SJCRH30 (cell line): ENCODE measurements at regions not wholly inside any gene's neighbourhood (a gene's known extent, or its start where the extent isn't known, plus 50 kb on each side); places are given as distances from the start of the nearest gene placed in this dataset.
A peak's percentile ranks its signal among the peaks of the same experiment; 100 is the strongest.

ENCODE experiments used
- DNase-seq, 2 experiments: peaks; one replicate each; pipeline ENCODE4 v3.0.0-alpha.2; 2015 to 2020
- H3K27ac ChIP-seq: fragments of 250-450 bp; sonication (Bioruptor Pico); 2 replicates; pipeline ENCODE4 v1.5.1; 2020; ENCODE audit warnings: mild to moderate bottlenecking, moderate library complexity
- H3K27me3 ChIP-seq: fragments of 250-450 bp; sonication (Bioruptor Pico); 2 replicates; pipeline ENCODE4 v1.5.1; 2020; ENCODE audit warnings: mild to moderate bottlenecking, moderate library complexity
- H3K36me3 ChIP-seq: fragments of 250-450 bp; sonication (Bioruptor Pico); 2 replicates; pipeline ENCODE4 v1.5.1; 2020; ENCODE audit warnings: mild to moderate bottlenecking, moderate library complexity
- H3K4me1 ChIP-seq: fragments of 250-450 bp; sonication (Bioruptor Pico); 2 replicates; pipeline ENCODE4 v1.5.1; 2020; ENCODE audit warnings: mild to moderate bottlenecking, moderate library complexity
- H3K4me3 ChIP-seq: fragments of 250-450 bp; sonication (Bioruptor Pico); 2 replicates; pipeline ENCODE4 v1.5.1; 2020; ENCODE audit warnings: mild to moderate bottlenecking, moderate library complexity
- H3K9me3 ChIP-seq: fragments of 250-450 bp; sonication (Bioruptor Pico); replicated peaks from 2 replicates; pipeline ENCODE4 v1.5.1; 2020; ENCODE audit warnings: mild to moderate bottlenecking, moderate library complexity

GRCh38 chr14:101075801-101076413 lies 172.4 kb upstream of the RTL1 start:
- H3K27ac ChIP-seq = peak overlapping the region; percentile 52

GRCh38 chr14:101076451-101077198 lies 173.1 kb upstream of the RTL1 start:
- peak; percentile 41 to 62 for DNase-seq
- peak overlapping the region; percentile 52 for H3K27ac ChIP-seq
- peak overlapping the region; percentile 38 for H3K4me3 ChIP-seq
- no peaks in the 10 kb centered on the region for H3K9me3 ChIP-seq
- peaks cover 7% of the 10 kb centered on the region for H3K36me3 ChIP-seq
- H3K4me1 ChIP-seq = peaks cover 27% of the 10 kb centered on the region
- H3K27me3 ChIP-seq = no peaks in the 10 kb centered on the region

More at GRCh38 chr14:101075801-101076413, 172.4 kb upstream of the RTL1 start:
- Histone ChIP-seq H3K4me1 (peaks cover 27% of the 10 kb centered on the region), H3K4me3 (peak overlapping the region; percentile 38), H3K27me3 (no peaks in the 10 kb centered on the region), H3K9me3 (no peaks in the 10 kb centered on the region), H3K36me3 (peaks cover 10% of the 10 kb centered on the region)
- peak; percentile 65 to 75 for DNase-seq

GRCh38 chr14:101077481-101078074 lies 174.1 kb upstream of the RTL1 start:
- Histone ChIP-seq H3K9me3 (no peaks in the 10 kb centered on the region), H3K27ac (no peak overlapping the region; the same call in 1 of the 2 replicates), H3K4me3 (peak overlapping the region; percentile 38), H3K36me3 (peaks cover under 1% of the 10 kb centered on the region; the same call in 1 of the 2 replicates), H3K4me1 (peaks cover 25% of the 10 kb centered on the region), H3K27me3 (no peaks in the 10 kb centered on the region)
- DNase-seq = peak; percentile 80 to 83

- Histone ChIP-seq H3K4me1 (peaks cover 17% of the 10 kb centered on the region), H3K27ac (no peak overlapping the region), H3K36me3 (no peaks in the 10 kb centered on the region), H3K9me3 (no peaks in the 10 kb centered on the region), H3K4me3 (no peak overlapping the region), H3K27me3 (no peaks in the 10 kb centered on the region)
- DNase-seq = no peak
Measured at GRCh38 chr14:101078170-101078891, 174.8 kb upstream of the RTL1 start.

DNA sequence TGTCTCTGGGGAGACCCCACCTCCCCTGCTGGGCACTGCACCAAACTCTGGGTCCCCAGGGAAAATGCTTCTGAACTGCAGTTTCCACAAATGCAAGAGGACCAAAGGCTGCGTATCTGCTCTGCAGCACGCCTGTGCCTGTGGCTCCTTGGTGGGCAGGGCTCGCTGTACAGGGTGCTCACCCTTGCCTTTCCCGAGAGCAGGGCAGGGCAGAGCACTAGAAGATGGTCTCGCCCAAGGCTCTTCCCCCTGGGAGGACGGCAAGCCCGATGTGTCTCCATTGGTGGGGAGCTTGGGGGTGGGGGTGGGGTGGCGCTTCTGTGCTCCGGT lies 175.3 kb upstream of the RTL1 start:
- Histone ChIP-seq H3K9me3 (no peaks in the 10 kb centered on the region), H3K36me3 (no peaks in the 10 kb centered on the region), H3K4me1 (peaks cover 14% of the 10 kb centered on the region; the same call in 1 of the 2 replicates), H3K27me3 (no peaks in the 10 kb centered on the region), H3K27ac (no peak overlapping the region), H3K4me3 (no peak overlapping the region)
- DNase-seq = no peak

DNA sequence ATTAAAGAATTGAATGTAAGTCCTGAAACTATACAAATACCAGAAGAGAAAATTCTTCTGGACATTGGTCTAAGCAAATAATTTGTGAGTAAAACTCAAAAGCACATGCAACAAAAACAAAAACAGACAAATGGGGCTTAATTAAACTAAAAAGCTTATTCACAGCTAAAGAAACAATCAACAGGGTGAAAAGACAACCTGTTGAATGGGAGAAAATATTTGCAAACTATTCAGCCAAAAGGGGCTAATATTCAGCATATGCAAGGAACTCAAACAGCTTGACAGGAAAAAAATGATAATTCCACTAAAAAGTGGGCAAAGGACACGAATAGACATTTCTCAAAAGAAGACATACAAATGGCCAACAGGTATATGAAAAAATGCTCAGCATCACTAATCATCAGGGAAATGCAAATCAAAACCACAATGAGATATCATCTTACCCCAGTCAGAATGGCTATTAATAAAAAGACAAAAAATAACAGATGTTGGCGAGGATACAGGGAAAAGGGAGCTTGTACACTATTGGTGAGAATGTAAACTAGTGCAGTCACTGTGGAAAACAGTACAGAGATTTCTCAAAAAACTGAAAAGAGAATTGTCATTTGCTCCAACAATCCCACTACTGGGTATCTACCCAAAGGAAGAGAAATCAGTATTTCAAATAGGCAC lies 177.5 kb upstream of the RTL1 start:
- no peak for DNase-seq
- Histone ChIP-seq H3K4me3 (no peak overlapping the region), H3K36me3 (no peaks in the 10 kb centered on the region), H3K27ac (no peak overlapping the region), H3K9me3 (no peaks in the 10 kb centered on the region), H3K27me3 (no peaks in the 10 kb centered on the region), H3K4me1 (peaks cover 10% of the 10 kb centered on the region; the same call in 1 of the 2 replicates)

DNA sequence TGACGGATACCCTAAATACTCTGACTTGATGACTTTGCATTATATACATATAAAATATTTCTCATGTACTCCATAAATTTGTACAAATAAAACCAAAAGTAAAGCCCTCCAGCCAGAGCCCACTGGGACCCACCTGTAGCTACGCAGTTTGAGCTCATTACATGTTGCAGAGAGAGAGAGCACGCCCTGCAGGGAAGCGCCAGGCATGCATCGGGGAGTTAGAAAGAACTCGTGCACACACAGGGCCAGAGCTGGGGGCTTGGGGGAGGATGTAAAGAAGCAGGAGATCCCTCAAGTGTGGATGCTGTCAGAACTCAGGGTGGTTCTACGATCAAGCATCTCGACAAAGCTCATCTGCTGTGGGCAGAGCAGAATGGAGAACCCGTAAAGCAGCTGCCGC lies 178.5 kb upstream of the RTL1 start:
- peaks cover under 1% of the 10 kb centered on the region; the same call in 1 of the 2 replicates for H3K4me1 ChIP-seq
- no peaks in the 10 kb centered on the region for H3K27me3 ChIP-seq
- H3K9me3 ChIP-seq = no peaks in the 10 kb centered on the region
- no peak overlapping the region for H3K27ac ChIP-seq
- no peaks in the 10 kb centered on the region for H3K36me3 ChIP-seq
- H3K4me3 ChIP-seq = no peak overlapping the region
- DNase-seq = no peak

- Histone ChIP-seq H3K4me3 (no peak overlapping the region), H3K4me1 (no peaks in the 10 kb centered on the region), H3K27me3 (no peaks in the 10 kb centered on the region), H3K9me3 (no peaks in the 10 kb centered on the region), H3K27ac (no peak overlapping the region), H3K36me3 (no peaks in the 10 kb centered on the region)
- DNase-seq = no peak
Measured at GRCh38 chr14:101082436-101083384, 179.2 kb upstream of the RTL1 start.

- Histone ChIP-seq H3K27ac (no peak overlapping the region), H3K27me3 (no peaks in the 10 kb centered on the region), H3K4me3 (no peak overlapping the region), H3K9me3 (no peaks in the 10 kb centered on the region), H3K4me1 (no peaks in the 10 kb centered on the region), H3K36me3 (no peaks in the 10 kb centered on the region)
- DNase-seq = no peak
Measured at GRCh38 chr14:101083564-101084435, 180.3 kb upstream of the RTL1 start.

- H3K36me3 ChIP-seq = no peaks in the 10 kb centered on the region
- no peak overlapping the region for H3K27ac ChIP-seq
- DNase-seq = no peak
- no peaks in the 10 kb centered on the region for H3K9me3 ChIP-seq
- no peak overlapping the region for H3K4me3 ChIP-seq
- H3K4me1 ChIP-seq = no peaks in the 10 kb centered on the region
- H3K27me3 ChIP-seq = no peaks in the 10 kb centered on the region
Measured at GRCh38 chr14:101084436-101084826, 180.9 kb upstream of the RTL1 start.

- no peak for DNase-seq
- no peak overlapping the region for H3K4me3 ChIP-seq
- no peak overlapping the region for H3K27ac ChIP-seq
- no peaks in the 10 kb centered on the region for H3K4me1 ChIP-seq
- no peaks in the 10 kb centered on the region for H3K36me3 ChIP-seq
- no peaks in the 10 kb centered on the region for H3K27me3 ChIP-seq
- H3K9me3 ChIP-seq = no peaks in the 10 kb centered on the region
Measured at GRCh38 chr14:101086926-101087325, 183.4 kb upstream of the RTL1 start.

- Histone ChIP-seq H3K27me3 (no peaks in the 10 kb centered on the region), H3K36me3 (no peaks in the 10 kb centered on the region), H3K27ac (no peak overlapping the region), H3K9me3 (no peaks in the 10 kb centered on the region), H3K4me3 (no peak overlapping the region), H3K4me1 (no peaks in the 10 kb centered on the region)
- no peak for DNase-seq
Measured at GRCh38 chr14:101087614-101088394, 184.3 kb upstream of the RTL1 start.
